IMR-90 (cell line): ENCODE measurements at regions not wholly inside any gene's neighbourhood (a gene's known extent, or its start where the extent isn't known, plus 50 kb on each side); places are given as distances from the start of the nearest gene placed in this dataset.

Experiments
- ATAC-seq: fragments of 200-7000 bp; cut with Tn5 transposase; 2 replicates; pipeline ENCODE4 v1.9.1; 2020; ENCODE audit warnings: low read depth, mild to moderate bottlenecking, moderate library complexity
- BruUV-seq: library from RNA; stranded (reverse); fragments of 400-500 nt; replicated peaks from 2 replicates; lab custom pipeline; 2021; lab: Mats Ljungman, UMichigan
- CTCF ChIA-PET: fragments of 300-600 bp; formaldehyde crosslinking; extraction: SDS; loops from one replicate; lab custom pipeline; 2021; ENCODE audit warnings: antibody characterized with exemption; lab: Yijun Ruan, JAX
- POLR2A ChIA-PET: fragments of 300-600 bp; sonication (Branson Sonifier 250); formaldehyde crosslinking; loops from one replicate; lab custom pipeline; 2022; ENCODE audit warnings: antibody characterized with exemption; ENCODE audit not compliant: unreplicated experiment; lab: Charles Lee
- DNase-seq: peaks from one replicate; pipeline ENCODE4 v3.0.0; 2013
- H2AFZ ChIP-seq: replicated peaks from 2 replicates; pipeline ENCODE3; 2013; ENCODE audit warnings: low read length, mild to moderate bottlenecking; ENCODE audit not compliant: poor library complexity
- H2AK5ac ChIP-seq: 2 replicates; pipeline ENCODE4 v1.6.1; 2013; ENCODE audit warnings: low read depth, low read length, inconsistent platforms
- H2AK9ac ChIP-seq: replicated peaks from 2 replicates; pipeline ENCODE3; 2013; ENCODE audit warnings: mild to moderate bottlenecking, low read depth, low read length, moderate library complexity; ENCODE audit not compliant: poor library complexity
- H2BK120ac ChIP-seq: 2 replicates; pipeline ENCODE4 v1.6.1; 2013; ENCODE audit warnings: low read depth, low read length, inconsistent platforms
- H2BK15ac ChIP-seq: 3 replicates; pipeline ENCODE4 v1.6.1; 2013; ENCODE audit warnings: low read depth, low read length, inconsistent platforms
- H2BK20ac ChIP-seq: 2 replicates; pipeline ENCODE4 v1.6.1; 2013; ENCODE audit warnings: low read depth, mild to moderate bottlenecking, inconsistent platforms, low read length, moderate library complexity
- H2BK5ac ChIP-seq: 2 replicates; pipeline ENCODE4 v1.6.1; 2013; ENCODE audit warnings: mild to moderate bottlenecking, low read depth, low read length, inconsistent platforms; ENCODE audit not compliant: poor library complexity, severe bottlenecking
- H3K14ac ChIP-seq: replicated peaks from 2 replicates; pipeline ENCODE4 v1.6.1; 2013; ENCODE audit warnings: low read depth, low read length, inconsistent platforms
- H3K18ac ChIP-seq: 2 replicates; pipeline ENCODE4 v1.6.1; 2013; ENCODE audit warnings: low read depth, low read length, control low read depth
- H3K23ac ChIP-seq: 2 replicates; pipeline ENCODE4 v1.6.1; 2013; ENCODE audit warnings: low read depth, low read length, inconsistent platforms
- H3K27ac ChIP-seq: 2 replicates; pipeline ENCODE4 v1.5.1; 2013; ENCODE audit warnings: mild to moderate bottlenecking, control low read depth, low read length; ENCODE audit not compliant: insufficient read depth
- H3K27me3 ChIP-seq: 2 replicates; pipeline ENCODE4 v1.6.1; 2013; ENCODE audit warnings: low read length; ENCODE audit not compliant: control insufficient read depth, insufficient read depth
- H3K36me3 ChIP-seq: 2 replicates; pipeline ENCODE4 v1.6.1; 2013; ENCODE audit warnings: low read length, mixed read lengths; ENCODE audit not compliant: control insufficient read depth, insufficient read depth
- H3K4ac ChIP-seq: 2 replicates; pipeline ENCODE4 v1.6.1; 2013; ENCODE audit warnings: low read depth, low read length, inconsistent platforms
- H3K4me1 ChIP-seq: 2 replicates; pipeline ENCODE4 v1.6.1; 2013; ENCODE audit warnings: low read length, mixed read lengths; ENCODE audit not compliant: control insufficient read depth, insufficient read depth
- H3K4me2 ChIP-seq: 2 replicates; pipeline ENCODE4 v1.6.1; 2013; ENCODE audit warnings: low read depth, mild to moderate bottlenecking, control low read depth, low read length, moderate library complexity
- H3K4me3 ChIP-seq: 2 replicates; pipeline ENCODE4 v1.5.1; 2013; ENCODE audit warnings: low read depth, mild to moderate bottlenecking, control low read depth, low read length, moderate library complexity; ENCODE audit not compliant: insufficient read depth
- H3K56ac ChIP-seq: 2 replicates; pipeline ENCODE4 v1.6.1; 2013; ENCODE audit warnings: low read length, inconsistent platforms; ENCODE audit not compliant: insufficient read depth; ENCODE audit errors: extremely low read depth
- H3K79me1 ChIP-seq, 2 experiments: 2 replicates each; pipeline ENCODE4 v1.6.1; 2013; ENCODE audit warnings: low read length in 2 of 2, inconsistent platforms in 1 of 2, low read depth in 1 of 2
- H3K9ac ChIP-seq: 2 replicates; pipeline ENCODE4 v1.6.1; 2013; ENCODE audit warnings: low read depth, low read length, control low read depth
- H3K9me1 ChIP-seq: 2 replicates; pipeline ENCODE4 v1.6.1; 2013; ENCODE audit warnings: low read length, inconsistent platforms; ENCODE audit not compliant: insufficient read depth
- H3K9me3 ChIP-seq: 2 replicates; pipeline ENCODE4 v1.6.1; 2013; ENCODE audit warnings: low read length; ENCODE audit not compliant: control insufficient read depth, insufficient read depth
- H4K20me1 ChIP-seq: 2 replicates; pipeline ENCODE4 v1.6.1; 2013; ENCODE audit warnings: low read length, inconsistent platforms; ENCODE audit not compliant: insufficient read depth
- H4K5ac ChIP-seq: 2 replicates; pipeline ENCODE4 v1.6.1; 2013; ENCODE audit warnings: mild to moderate bottlenecking, low read depth, low read length, control low read depth
- H4K8ac ChIP-seq, 2 experiments: 2 replicates each; pipeline ENCODE4 v1.6.1; 2013; ENCODE audit warnings: low read depth in 2 of 2, low read length in 2 of 2, control low read depth in 1 of 2, inconsistent platforms in 1 of 2
- H4K91ac ChIP-seq: 2 replicates; pipeline ENCODE4 v1.6.1; 2013; ENCODE audit warnings: low read depth, low read length, inconsistent platforms; ENCODE audit not compliant: insufficient read depth
- BHLHE40 ChIP-seq: fragments of 150-350 bp; IDR thresholded peaks from 2 replicates; pipeline ENCODE4 v1.6.1; 2016; ENCODE audit warnings: mild to moderate bottlenecking, low read depth, low read length
- CEBPB ChIP-seq: IDR thresholded peaks from 2 replicates; pipeline ENCODE4 v1.6.1; 2012; ENCODE audit warnings: low read depth, low read length, improper control_type of control experiment
- CHD1 ChIP-seq: IDR thresholded peaks from 2 replicates; pipeline ENCODE4 v1.6.1; 2012; ENCODE audit warnings: low read depth, low read length, improper control_type of control experiment
- CTCF ChIP-seq: conservative IDR thresholded peaks from 2 replicates; pipeline ENCODE4 v1.5.1; 2012; ENCODE audit warnings: mild to moderate bottlenecking, low read depth, low read length, improper control_type of control experiment
- ELK1 ChIP-seq: fragments of 150-350 bp; IDR thresholded peaks from 2 replicates; pipeline ENCODE4 v1.6.1; 2016; ENCODE audit warnings: low read depth, mild to moderate bottlenecking, low read length, moderate library complexity, borderline replicate concordance
- FOS ChIP-seq: fragments of 150-350 bp; IDR thresholded peaks from 2 replicates; pipeline ENCODE4 v1.6.1; 2016; ENCODE audit warnings: low read depth, low read length
- MAFK ChIP-seq: IDR thresholded peaks from 2 replicates; pipeline ENCODE4 v1.6.1; 2012; ENCODE audit warnings: low read depth, low read length, improper control_type of control experiment
- MAZ ChIP-seq: IDR thresholded peaks from 2 replicates; pipeline ENCODE4 v1.6.1; 2012; ENCODE audit warnings: low read depth, mild to moderate bottlenecking, low read length, improper control_type of control experiment, moderate library complexity, borderline replicate concordance
- MXI1 ChIP-seq: IDR thresholded peaks from 2 replicates; pipeline ENCODE4 v1.6.1; 2012; ENCODE audit warnings: low read depth, mild to moderate bottlenecking, low read length, moderate library complexity, borderline replicate concordance
- NFE2L2 ChIP-seq: fragments of 150-350 bp; IDR thresholded peaks from 2 replicates; pipeline ENCODE4 v1.6.1; 2016; ENCODE audit warnings: low read depth, mild to moderate bottlenecking, low read length
- POLR2A ChIP-seq: IDR thresholded peaks from 2 replicates; pipeline ENCODE4 v1.6.1; 2012; ENCODE audit warnings: mild to moderate bottlenecking, low read depth, low read length
- RAD21 ChIP-seq: IDR thresholded peaks from 2 replicates; pipeline ENCODE4 v1.6.1; 2012; ENCODE audit warnings: low read length, improper control_type of control experiment
- RCOR1 ChIP-seq: IDR thresholded peaks from 2 replicates; pipeline ENCODE4 v1.6.1; 2012; ENCODE audit warnings: mild to moderate bottlenecking, low read length, improper control_type of control experiment; ENCODE audit not compliant: insufficient replicate concordance
- RFX5 ChIP-seq: IDR thresholded peaks from 2 replicates; pipeline ENCODE4 v1.8.0; 2012; ENCODE audit warnings: low read depth, mild to moderate bottlenecking, low read length, moderate library complexity
- SMC3 ChIP-seq: fragments of 150-350 bp; IDR thresholded peaks from 2 replicates; pipeline ENCODE4 v1.6.1; 2016; ENCODE audit warnings: low read depth, mild to moderate bottlenecking, antibody characterized with exemption, low read length, moderate library complexity
- WGBS, 2 experiments: methylation state at CpG; one replicate each; pipeline versions ENCODE4 v1.1.5 to v1.1.7; 2013; ENCODE audit warnings: missing lambda C conversion rate in 2 of 2; ENCODE audit not compliant: insufficient read length in 1 of 2; ENCODE audit errors: extremely low coverage in 2 of 2; 5-methylcytosine and 5-hydroxymethylcytosine counted together
- dilution Hi-C: fragments of 300-500 bp; cut with HindIII; formaldehyde crosslinking; loops from one replicate; pipeline ENCODE4 v1.14.3; 2018; ENCODE audit warnings: low sequenced_read_pairs; ENCODE audit not compliant: unreplicated experiment
- in situ Hi-C: fragments of 300-500 bp; cut with MboI; formaldehyde crosslinking; loops from 3 replicates; pipeline ENCODE4 v1.14.3; 2019; ENCODE audit warnings: low sequenced_read_pairs, inconsistent platforms, mixed read lengths
- intact Hi-C: fragments of 100-400 bp; cut with micrococcal nuclease; formaldehyde crosslinking; loops from 2 replicates; pipeline ENCODE4 v1.10.0; 2022
- TF ChIP-seq, protein P1 (sequence below): fragments of 150-350 bp; IDR thresholded peaks from 2 replicates; pipeline ENCODE4 v1.6.1; 2017; ENCODE audit warnings: mild to moderate bottlenecking, antibody characterized with exemption, low read length, low read depth

GRCh38 chr9:87088192-87088591, 140.9 kb upstream of the GAS1 start:
- intact Hi-C loops: no loop called here
- ChIA-PET CTCF (no interaction called here), POLR2A (no interaction called here)
- Histone ChIP-seq H3K4me3 (no peak overlapping the region), H3K27me3 (no peaks in the 10 kb centered on the region; the same call in 1 of the 2 replicates), H3K79me1 (no peaks in the 10 kb centered on the region), H3K27ac (no peak overlapping the region), H2AK5ac (no peak overlapping the region), H3K56ac (no peak overlapping the region), H4K5ac (no peak overlapping the region), H2BK20ac (no peak overlapping the region), H3K14ac (no peak overlapping the region), H3K9ac (no peak overlapping the region), H3K9me3 (peaks cover 3% of the 10 kb centered on the region), H3K18ac (no peak overlapping the region), H2BK5ac (no peak overlapping the region), H2AFZ (no peak overlapping the region), H3K4me1 (no peaks in the 10 kb centered on the region), H3K36me3 (no peaks in the 10 kb centered on the region), H3K9me1 (no peaks in the 10 kb centered on the region), H2BK120ac (no peak overlapping the region), H4K91ac (no peak overlapping the region), H4K8ac (no peak overlapping the region), H3K23ac (no peak overlapping the region), H2BK15ac (no peak overlapping the region), H3K4me2 (no peak overlapping the region), H2AK9ac (no peak overlapping the region), H3K4ac (no peak overlapping the region), H4K20me1 (no peaks in the 10 kb centered on the region)
- dilution Hi-C loops: no loop called here
- no peak for TF ChIP-seq MXI1
- no peak for TF ChIP-seq MAZ
- TF ChIP-seq FOS: no peak
- TF ChIP-seq CEBPB: no peak
- TF ChIP-seq NFE2L2: no peak
- TF ChIP-seq, protein P1, sequence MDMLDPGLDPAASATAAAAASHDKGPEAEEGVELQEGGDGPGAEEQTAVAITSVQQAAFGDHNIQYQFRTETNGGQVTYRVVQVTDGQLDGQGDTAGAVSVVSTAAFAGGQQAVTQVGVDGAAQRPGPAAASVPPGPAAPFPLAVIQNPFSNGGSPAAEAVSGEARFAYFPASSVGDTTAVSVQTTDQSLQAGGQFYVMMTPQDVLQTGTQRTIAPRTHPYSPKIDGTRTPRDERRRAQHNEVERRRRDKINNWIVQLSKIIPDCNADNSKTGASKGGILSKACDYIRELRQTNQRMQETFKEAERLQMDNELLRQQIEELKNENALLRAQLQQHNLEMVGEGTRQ: no peak
- TF ChIP-seq SMC3: no peak
- TF ChIP-seq RFX5: no peak
- TF ChIP-seq MAFK: no peak
- TF ChIP-seq ELK1: no peak
- no peak for TF ChIP-seq POLR2A
- TF ChIP-seq BHLHE40: no peak
- no peak for TF ChIP-seq CTCF
- TF ChIP-seq RAD21: no peak
- no peak for TF ChIP-seq RCOR1
- no peak for TF ChIP-seq CHD1
- BruUV-seq: no TSS peak
- in situ Hi-C loops: no loop called here
- WGBS, 2 experiments: no CpG with 5 or more reads among the region's 1 CpG
- ATAC-seq (no peak), DNase-seq (no peak)
